ENCODE measurements at regions not wholly inside any gene's neighbourhood (a gene's known extent, or its start where the extent isn't known, plus 50 kb on each side); places are given as distances from the start of the nearest gene placed in this dataset.

GRCh38 chr17:77294761-77295160, 154.0 kb downstream of the SEC14L1 start:
- Histone ChIP-seq H3K27me3 (no peaks in the 10 kb centered on the region), H3K27ac (no peak overlapping the region), H3K4me1 (no peaks in the 10 kb centered on the region), H3K9me3 (no peaks in the 10 kb centered on the region), H3K36me3 (no peaks in the 10 kb centered on the region), H3K4me3 (no peak overlapping the region)
- intact Hi-C loops (cut with DNase I), result no loop called here
- TF ChIP-seq, protein P1, sequence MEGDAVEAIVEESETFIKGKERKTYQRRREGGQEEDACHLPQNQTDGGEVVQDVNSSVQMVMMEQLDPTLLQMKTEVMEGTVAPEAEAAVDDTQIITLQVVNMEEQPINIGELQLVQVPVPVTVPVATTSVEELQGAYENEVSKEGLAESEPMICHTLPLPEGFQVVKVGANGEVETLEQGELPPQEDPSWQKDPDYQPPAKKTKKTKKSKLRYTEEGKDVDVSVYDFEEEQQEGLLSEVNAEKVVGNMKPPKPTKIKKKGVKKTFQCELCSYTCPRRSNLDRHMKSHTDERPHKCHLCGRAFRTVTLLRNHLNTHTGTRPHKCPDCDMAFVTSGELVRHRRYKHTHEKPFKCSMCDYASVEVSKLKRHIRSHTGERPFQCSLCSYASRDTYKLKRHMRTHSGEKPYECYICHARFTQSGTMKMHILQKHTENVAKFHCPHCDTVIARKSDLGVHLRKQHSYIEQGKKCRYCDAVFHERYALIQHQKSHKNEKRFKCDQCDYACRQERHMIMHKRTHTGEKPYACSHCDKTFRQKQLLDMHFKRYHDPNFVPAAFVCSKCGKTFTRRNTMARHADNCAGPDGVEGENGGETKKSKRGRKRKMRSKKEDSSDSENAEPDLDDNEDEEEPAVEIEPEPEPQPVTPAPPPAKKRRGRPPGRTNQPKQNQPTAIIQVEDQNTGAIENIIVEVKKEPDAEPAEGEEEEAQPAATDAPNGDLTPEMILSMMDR (IDR thresholded peaks at IDR 0.05), result no peak
- TF ChIP-seq POLR2AphosphoS5 (IDR thresholded peaks at IDR 0.05; ENCODE audit: insufficient read depth in 1 of 2, low read depth in 1 of 2) (no peak), POLR2A (IDR thresholded peaks at IDR 0.05) (no peak)
- DNase-seq (ENCODE audit: extremely low spot score in 2 of 2), result no peak

DNA sequence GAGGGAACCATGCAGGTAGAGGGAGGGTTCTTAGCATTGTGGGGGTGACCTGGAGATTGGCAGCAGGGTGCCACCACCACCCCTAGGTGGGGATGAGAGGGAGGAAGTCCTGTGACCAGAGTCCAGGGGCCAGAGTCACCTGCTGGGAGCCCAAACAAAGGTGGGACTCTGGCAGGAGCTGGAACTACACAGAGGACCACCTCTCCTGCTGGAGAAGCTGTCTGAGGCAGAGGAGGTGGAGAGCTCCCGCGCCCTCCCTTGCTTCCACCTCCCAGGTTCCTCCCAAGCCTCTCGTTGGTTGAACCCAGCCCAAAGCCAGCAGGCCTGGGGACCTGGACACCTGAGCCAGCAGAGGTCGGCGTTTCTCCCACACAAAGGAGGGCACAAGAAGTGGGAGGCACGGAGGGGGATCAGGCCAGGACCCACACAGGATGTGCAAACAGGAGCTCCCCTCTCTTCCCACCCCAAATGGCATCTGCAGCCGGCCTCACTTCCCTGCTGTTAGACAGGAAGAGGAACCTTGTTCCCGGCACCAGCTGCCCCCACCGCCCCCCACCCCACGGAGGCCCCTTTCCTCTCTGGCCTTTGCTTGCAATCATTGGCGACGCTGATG, 154.6 kb downstream of the SEC14L1 start:
- intact Hi-C loops (cut with DNase I), result no loop called here

DNA sequence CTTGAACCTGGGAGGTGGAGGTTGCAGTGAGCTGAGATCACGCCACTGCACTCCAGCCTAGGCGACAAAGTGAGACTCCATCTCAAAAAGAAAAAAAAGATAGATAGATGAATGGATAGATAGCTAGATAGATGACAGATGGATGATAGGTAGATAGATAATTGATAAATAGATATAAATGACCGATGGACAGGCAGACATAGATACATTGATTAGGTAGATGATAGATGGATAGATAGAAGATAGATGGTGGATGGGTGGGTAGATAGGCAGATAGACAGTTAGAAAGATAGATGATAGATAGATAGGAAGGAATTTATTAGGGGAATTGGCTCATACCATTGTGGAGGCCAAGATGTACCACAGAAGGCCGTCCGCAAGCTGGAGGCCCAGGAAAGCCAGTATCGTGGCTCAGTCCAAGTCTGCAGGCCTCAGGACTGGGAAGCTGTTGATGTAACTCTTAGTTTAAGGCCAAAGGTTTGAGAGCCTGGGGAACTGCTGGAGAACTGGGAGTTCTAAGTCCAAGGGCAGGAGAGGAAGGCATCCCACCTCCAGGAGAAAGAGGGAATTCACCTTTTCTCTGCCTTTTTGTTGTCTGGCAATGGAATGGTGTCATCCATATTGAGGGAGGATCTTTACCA, 156.1 kb downstream of the SEC14L1 start:
- H3K27me3 ChIP-seq, result no peaks in the 10 kb centered on the region
- H3K9me3 ChIP-seq, result no peaks in the 10 kb centered on the region
- H3K27ac ChIP-seq, result no peak overlapping the region
- H3K4me3 ChIP-seq, result no peak overlapping the region
- DNase-seq (ENCODE audit: extremely low spot score in 2 of 2), result no peak
- intact Hi-C loops (cut with DNase I), result no loop called here
- no peaks in the 10 kb centered on the region for H3K36me3 ChIP-seq
- TF ChIP-seq, protein P1 (IDR thresholded peaks at IDR 0.05), result no peak
- TF ChIP-seq POLR2AphosphoS5 (IDR thresholded peaks at IDR 0.05; ENCODE audit: insufficient read depth in 1 of 2, low read depth in 1 of 2) (no peak), POLR2A (IDR thresholded peaks at IDR 0.05) (no peak)
- H3K4me1 ChIP-seq, result no peaks in the 10 kb centered on the region

More for the DNA sequence above, 154.6 kb downstream of the SEC14L1 start:
- no peak overlapping the region for H3K4me3 ChIP-seq
- H3K27me3 ChIP-seq, result no peaks in the 10 kb centered on the region
- DNase-seq (ENCODE audit: extremely low spot score in 2 of 2), result no peak
- H3K36me3 ChIP-seq, result no peaks in the 10 kb centered on the region
- TF ChIP-seq POLR2A (IDR thresholded peaks at IDR 0.05) (no peak), POLR2AphosphoS5 (IDR thresholded peaks at IDR 0.05; ENCODE audit: insufficient read depth in 1 of 2, low read depth in 1 of 2) (no peak)
- TF ChIP-seq, protein P1 (IDR thresholded peaks at IDR 0.05), result no peak
- H3K27ac ChIP-seq, result no peak overlapping the region
- H3K4me1 ChIP-seq, result no peaks in the 10 kb centered on the region
- H3K9me3 ChIP-seq, result no peaks in the 10 kb centered on the region

GRCh38 chr17:77297693-77298666, 157.2 kb downstream of the SEC14L1 start:
- Histone ChIP-seq H3K9me3 (no peaks in the 10 kb centered on the region), H3K36me3 (no peaks in the 10 kb centered on the region)

More at GRCh38 chr17:77297693-77298666, 157.2 kb downstream of the SEC14L1 start:
- Histone ChIP-seq H3K27me3 (no peaks in the 10 kb centered on the region), H3K4me3 (no peak overlapping the region), H3K4me1 (no peaks in the 10 kb centered on the region), H3K27ac (no peak overlapping the region)
- TF ChIP-seq, protein P1 (IDR thresholded peaks at IDR 0.05), result no peak
- TF ChIP-seq POLR2AphosphoS5 (IDR thresholded peaks at IDR 0.05; ENCODE audit: insufficient read depth in 1 of 2, low read depth in 1 of 2), result no peak
- TF ChIP-seq POLR2A (IDR thresholded peaks at IDR 0.05), result no peak
- DNase-seq (ENCODE audit: extremely low spot score in 2 of 2), result no peak
- intact Hi-C loops (cut with DNase I), result no loop called here

Data from vagina (tissue), 2 donors.